Activated T-cell treated with anti-CD3 and anti-CD28 coated beads for 4 hours (primary cell): ENCODE measurements at regions not wholly inside any gene's neighbourhood (a gene's known extent, or its start where the extent isn't known, plus 50 kb on each side); places are given as distances from the start of the nearest gene placed in this dataset.

ENCODE experiments used
- DNase-seq: peaks from one replicate; pipeline ENCODE4 v3.0.0-alpha.2; 2020

DNA sequence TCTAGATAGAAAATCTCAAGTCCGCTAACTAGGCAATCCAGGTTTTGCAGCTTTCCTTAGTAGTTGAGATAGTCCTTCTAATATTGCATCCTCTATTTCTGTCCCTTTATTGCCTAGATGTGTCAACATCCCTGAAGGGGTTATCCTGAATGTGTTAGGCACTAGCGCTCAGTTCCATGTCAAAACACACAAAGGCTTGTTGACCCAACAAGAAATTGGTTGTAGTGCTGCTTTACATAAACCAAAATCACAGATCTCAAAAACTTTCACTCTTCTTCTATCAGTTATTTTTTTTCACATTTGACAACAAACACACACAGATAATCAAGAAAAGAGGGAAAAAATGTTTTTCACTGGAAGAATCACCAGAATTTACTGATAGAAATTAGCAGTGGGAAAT, 51.4 kb upstream of the SOX2 start:
- no peak for DNase-seq

DNA sequence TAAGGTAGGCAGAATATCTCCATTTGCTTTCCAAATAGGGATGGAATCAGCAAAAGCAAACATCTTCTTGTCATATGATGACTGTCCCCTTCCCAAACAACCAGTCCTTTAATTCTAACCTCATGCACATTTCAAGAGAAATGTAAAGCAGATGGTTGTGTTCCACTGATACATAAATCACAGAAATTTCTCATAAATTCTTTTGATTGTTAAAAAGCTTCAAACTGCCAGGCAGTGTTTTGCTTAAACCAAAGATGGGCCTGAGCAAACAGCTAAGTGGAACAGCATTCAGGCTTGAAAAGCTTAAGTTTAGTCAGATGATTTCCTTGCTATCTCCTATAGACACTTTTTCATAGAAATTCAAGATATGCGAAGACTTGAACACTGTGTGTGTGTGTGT, 74.3 kb upstream of the SOX2 start:
- no peak for DNase-seq

DNA sequence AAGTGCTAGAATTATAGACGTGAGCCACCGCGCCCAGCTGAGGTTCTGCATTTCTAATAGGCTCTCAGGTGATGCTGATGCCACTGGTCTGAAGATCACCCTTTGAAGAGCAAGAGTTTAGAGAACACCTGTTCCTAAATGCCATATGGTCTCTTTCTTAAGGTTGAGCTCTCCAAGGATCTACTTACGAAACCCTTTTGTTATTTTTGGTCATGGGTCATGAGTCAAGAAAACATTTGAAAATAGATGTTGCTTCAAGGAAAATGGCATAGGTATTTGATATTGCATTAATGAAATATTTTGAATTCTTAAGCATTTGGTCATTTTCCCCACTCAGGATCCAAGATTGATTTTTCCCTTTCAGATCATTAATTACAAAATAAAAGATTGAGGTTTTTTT, 74.7 kb upstream of the SOX2 start:
- DNase-seq = no peak

DNA sequence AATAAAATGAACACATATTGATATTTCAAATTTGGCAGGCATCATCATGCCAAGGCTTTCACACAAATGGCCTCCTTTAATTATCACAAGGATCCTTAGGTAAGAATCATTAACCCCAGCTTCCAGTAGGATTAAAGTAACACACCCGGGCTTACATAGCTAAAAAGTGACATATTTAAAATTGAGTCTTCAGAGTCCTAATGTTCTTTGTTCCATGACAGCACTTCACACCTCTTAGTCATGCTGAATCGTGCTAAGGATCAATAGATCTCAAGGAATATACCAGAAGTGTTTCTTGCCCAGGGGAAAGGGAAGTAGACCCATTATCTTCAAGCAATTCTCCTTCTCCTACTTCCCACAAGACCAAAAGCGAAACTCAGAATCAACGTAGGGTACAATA, 76.6 kb upstream of the SOX2 start:
- DNase-seq = no peak

DNA sequence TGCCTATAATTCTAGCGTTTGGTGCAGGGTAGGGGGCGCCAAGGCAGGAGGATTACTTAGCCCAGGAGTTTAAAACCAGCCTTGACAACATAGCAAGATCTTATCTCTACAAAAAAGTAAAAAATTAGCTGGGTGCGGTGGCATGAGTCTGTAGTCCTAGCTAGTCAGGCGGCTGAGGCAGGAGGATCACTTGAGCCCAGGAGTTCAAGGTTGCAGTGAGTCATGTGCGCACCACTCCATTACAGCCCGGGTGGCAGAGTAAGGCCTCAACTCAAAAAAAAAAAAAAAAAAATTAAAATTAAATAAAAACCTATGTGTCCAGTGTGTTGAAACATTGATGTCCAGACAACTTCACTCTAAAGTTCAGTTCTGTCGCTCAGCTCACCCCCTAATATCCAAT, 78.2 kb upstream of the SOX2 start:
- DNase-seq = no peak

DNA sequence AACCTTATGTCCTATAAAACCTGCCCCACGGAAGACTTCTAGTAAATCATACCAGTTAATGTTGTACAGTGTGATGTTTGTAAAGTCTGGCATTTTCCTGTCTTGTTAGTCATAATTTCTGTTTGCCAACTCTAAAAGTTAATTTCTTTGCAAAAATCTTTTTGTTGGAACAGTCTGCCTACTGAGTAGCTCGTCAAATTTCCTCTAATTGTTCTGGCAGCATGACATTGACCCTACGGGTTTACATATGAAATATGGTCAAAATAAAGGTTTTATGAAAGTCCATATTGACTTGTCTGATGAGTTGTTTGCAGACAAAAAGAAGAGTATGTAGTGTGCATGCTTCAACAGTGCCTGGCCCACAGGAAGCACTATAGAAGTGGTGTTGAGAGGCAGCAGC, 79.8 kb upstream of the SOX2 start:
- DNase-seq = no peak

DNA sequence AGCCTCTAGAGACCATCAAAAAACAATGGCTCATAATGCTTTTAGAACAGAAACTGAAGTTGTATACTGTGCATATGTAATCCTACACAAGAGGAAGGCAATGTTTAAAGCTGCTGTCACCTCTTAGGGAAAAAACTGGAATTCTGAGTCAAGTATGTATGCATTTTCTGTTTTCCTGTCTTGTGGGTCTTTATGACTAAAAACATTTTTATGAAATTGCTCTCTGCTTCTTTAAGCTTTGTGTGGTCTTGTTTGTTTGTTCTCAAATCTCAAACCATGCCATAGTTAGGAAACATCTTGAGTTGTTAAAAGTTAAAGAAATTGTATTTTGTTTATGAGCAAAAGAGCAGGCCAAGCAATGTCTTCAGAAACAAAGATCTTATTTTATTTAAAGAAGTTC, 80.9 kb upstream of the SOX2 start:
- no peak for DNase-seq

DNA sequence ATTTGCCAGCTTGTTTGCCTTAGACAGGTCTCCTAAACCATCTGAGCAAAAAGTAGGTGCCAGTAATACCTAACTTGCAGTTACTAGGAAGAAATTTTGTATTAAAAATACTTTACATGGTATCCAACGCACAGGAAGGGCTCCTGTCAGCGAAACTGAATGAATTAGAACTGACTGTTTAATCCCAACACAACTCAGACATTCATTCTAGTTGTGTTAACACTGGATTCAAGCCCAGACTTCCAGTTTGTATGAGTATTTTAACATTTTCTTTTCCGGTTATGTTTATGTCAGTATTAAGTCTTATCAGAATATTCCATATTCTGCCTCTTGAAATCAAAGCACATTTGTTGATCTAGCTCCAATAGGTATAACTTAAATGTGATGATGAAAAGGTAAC, 82.0 kb upstream of the SOX2 start:
- DNase-seq = no peak

DNA sequence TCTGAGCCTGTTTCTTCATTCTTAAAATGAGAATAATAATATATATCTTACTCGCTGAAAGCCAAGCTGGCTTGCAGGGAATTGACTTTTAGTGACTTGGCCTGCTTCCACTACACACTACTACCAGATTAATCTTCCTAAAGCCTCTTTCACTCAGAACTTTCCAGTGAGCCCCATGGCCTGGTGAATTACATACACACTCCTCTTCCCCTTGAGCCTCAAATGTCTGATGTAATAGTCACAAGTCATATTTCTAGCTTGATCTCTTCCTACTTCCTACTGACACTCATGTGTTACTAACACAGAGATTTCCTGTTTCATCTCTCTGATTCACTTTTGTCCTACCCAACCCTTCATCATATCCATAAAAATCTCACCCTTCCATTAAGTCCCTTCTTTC, 82.7 kb upstream of the SOX2 start:
- DNase-seq = no peak

DNA sequence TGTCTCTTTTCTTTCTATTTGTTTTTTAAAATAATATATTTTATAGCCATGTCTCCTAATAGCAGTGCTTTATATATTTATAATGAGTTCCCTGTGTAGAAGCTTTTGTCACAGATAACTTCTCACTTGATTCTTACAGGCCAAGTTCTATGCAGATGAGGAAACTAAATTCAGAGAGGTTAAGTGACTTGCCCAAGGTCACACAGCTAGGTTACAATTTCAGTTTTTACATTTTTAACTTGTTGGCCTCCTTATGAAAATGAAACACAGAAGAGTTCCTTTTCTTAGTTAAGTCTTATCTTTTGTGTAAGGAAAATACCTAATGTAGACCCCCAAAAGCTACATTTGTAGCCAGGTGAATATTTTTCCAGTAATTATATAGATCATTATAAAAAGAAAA, 83.3 kb upstream of the SOX2 start:
- no peak for DNase-seq

DNA sequence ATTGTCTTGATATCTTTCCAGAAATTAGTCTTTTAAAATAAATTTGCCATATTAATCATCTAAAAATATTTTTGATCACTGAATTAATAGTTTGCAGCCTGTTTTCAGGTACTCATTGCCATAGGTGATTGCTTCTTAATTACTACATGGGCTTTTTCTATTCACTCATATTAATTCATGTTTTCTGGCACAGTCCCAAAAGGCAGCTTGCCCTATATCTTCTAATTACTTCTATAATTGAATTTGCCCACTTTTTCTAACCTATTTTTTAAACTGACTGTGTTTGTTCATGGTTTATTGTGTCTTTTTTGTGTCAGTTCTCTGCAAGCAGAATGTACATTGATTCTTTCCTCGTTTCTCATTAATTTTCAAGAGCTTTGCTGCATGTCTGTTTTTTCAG, 85.7 kb upstream of the SOX2 start:
- DNase-seq = no peak

DNA sequence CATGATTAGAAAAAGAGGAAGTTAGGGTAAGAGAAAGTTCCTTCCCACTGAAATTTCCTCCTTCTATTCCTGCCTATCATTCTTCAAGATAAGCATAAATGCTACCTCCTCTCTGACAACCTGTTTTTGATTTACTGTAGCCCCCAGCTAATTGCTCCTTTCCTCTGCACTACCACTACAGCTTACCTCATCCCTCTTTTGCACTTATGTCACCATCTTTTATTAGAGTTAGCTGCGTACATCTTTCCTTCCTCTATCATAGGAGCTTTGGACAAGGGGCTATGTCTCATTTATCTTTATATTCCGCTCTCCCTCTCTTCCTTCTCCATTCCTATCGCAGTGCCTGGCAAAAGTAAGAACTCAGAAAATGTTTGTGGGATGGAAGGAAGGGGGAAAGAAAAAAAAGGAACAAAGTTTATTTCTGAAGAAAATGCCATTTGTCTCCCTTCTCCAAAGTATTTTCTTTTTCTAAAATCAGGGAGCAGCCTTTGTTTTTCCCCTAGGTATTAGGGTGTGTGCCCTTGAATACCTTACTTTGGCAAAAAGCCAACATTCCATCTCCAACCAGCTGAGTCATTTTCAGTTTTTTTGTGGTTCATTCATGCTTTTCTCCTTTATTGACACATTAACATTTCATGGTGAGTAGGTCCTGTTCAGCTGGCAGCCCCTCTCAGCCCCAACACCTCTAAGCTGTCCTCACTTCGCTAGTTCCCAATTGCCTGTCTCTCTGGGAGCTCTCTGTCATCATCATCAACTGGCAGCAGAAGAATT, 87.6 kb upstream of the SOX2 start:
- no peak for DNase-seq

DNA sequence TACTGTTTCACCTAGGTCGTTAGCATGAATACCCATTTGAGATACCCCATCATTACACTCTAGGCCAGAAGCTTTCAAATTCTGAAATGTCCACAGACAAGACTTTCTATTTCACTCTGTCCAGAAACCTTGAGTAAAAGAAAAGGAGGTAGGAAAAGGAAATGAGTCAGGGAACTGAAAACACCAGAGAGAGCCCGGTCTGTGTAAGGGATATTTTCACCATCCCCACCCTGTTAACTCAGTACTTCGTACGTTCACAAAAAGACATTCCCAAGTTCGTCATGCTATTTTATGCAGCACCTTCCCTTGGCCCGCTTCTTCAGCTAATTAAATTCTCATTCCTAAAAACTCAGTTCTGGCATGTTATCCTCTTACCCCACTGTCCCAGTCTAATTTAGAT, 89.4 kb upstream of the SOX2 start:
- DNase-seq = no peak

DNA sequence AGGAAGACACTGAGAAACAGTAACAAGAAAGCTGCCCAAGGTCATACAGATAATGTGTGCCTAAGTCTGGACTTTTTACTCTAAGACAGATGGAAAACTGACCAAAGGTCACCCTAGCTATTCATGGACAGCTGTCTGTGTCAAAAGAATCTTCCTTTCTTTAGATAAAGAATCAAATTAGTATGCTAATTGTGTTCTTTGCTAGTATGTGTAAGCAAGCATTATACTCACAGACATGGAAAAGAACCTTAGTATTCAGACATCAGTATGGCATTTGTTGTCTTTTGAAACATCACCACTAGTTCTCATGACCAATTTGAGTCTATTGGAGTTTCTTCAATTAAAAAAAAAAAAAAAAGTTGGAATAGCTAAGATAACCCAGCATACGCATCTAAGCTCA, 91.8 kb upstream of the SOX2 start:
- DNase-seq = no peak

DNA sequence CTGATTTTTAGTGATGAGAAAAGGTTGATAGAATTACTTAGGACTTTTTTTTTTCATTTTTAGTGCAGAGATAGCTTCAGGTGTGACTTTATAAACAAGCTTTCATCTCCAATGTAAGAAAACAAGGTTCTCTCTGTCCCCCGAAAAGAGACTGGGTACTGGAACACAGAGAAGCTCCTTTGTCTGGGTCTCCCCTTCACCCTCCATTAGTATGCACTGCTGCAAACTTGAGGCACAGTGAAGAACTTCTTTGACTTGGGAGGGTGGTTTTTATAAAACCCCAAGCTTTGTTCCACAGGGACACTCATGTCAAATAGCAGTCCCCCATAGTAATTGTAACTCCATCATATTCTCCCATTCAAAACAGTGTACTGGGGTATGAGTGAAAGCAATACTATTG, 93.5 kb upstream of the SOX2 start:
- no peak for DNase-seq

DNA sequence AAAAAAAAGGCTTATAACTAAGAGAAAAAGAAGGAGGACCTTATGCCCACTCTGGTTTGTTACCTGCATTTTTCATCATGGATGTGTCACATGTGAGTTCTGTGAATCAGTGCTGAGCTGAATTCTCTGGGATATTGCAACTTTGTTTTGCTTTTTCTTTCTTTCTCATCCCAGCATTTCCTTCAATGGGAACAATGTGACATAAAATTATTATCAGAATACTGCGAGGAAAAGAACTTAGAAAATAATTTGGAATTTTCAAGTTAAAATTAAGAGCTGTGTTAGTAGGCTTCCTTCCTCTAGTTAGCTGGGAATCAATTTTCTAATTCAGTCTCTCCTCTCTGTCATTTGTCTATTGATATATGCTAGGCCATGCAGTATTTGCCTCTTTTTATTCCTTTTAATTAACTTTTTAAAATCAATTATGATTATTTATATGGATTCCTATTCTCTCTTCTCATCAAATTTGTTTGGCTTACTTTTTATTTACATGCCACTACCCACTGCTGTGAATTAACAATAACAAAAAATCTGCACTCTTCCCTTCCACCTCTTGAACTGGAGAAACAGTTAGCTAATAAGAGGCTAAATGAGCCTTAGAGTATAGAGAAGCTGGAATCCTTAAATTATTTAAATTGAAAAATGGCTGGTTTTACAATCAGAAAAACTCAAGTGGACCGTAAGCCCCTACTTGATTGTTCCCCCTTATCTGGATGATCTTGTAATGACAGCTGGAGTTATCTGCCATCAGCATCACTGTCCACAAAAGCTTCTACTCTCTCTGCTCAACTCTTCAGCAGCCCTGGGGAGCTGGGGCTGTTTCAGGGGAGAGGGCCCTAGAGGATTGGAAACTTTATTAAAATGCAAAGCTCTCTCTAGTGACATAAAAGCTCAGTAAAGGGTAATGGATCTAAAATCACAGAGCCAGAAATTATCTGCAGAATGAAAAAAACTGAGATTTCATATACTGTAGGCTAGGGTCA, 95.3 kb upstream of the SOX2 start:
- DNase-seq = no peak

DNA sequence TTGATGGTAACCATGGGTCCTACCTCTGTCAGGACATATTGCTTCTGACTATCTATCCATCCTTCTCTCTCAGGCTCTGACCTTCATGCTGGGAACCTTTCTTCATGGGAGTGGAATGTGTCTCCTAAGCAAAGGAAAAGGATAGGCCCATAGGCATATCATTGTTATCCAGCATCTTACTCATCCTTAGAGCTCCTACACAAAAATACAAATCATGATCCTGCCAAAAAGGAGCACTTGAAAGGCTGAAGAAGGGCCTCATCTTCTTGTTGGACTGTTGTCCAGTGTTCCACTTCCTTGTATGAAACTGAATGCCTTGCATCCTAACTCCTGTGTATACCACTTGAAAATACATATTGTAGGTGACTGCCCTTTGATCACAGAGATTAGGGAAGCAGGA, 96.1 kb upstream of the SOX2 start:
- DNase-seq = no peak

DNA sequence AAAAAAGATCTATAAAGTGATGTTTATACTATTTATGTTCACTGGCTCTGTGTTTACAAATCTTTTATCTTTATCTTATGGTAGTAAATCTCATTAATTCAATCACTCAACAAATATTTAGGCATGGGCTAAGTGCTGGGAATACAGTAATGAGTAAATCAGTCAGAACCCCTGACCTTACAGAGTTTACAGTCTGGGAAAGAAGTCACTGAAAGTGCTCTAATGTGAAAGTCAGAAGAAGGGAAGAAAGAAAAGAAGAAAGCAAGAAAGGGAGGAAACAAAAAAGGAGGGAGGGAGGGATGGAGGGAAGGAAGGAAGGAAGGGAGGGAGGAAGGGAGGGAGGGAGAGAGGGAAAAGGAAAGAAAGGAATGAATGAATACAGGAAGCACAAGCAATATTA, 96.8 kb upstream of the SOX2 start:
- DNase-seq = no peak

DNA sequence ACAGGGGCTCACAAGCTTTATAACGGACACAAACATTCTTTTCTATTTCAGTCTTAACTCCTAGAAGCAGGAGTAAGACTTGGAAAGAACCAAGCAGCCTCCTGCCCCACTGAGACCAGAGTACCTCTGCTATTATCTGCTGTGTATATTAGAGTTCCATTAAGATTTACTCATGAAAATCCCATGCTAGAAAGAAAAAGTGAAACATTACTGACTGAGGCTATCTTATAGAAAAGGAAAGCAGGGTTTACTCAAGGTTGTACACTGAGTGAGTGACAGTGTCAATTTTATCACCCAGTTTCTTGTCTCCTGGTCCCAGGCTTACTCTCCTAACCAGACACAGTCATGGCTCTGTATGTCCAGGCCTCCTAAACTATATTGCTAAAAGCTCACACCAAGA, 97.9 kb upstream of the SOX2 start:
- DNase-seq = no peak

DNA sequence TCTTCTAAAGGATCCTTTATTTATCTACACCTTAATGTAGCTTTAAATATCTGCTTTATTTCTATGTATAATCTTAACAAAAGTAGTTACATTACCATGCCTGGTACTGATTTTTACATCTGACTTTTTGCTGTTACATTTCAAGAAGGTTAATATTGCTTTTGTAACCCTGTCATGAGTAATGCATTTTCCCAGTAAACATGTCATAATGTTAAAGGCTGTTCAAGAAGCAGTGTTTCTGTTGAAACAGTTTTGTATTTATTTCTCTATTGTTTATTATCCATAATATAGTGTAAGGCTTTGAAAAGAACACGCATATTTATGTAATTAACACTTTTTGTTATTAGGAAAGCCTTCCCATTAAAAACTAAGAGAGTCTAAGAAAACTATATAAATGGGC, 98.5 kb upstream of the SOX2 start:
- DNase-seq = no peak

DNA sequence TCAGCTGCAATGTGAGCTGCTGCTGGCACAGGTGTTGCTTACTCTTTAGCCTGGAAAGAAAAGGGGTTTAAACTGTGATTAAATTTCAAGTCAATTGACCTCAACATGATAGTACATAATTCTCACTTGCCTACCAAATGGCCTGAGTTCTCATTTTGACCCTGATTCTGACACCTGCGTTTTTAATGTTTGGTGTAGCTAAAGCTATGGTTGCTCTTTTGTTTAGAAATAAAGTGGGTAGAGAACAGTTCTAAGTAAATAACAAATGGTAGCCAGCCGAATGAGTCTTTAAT, 100.8 kb upstream of the SOX2 start:
- DNase-seq = no peak

DNA sequence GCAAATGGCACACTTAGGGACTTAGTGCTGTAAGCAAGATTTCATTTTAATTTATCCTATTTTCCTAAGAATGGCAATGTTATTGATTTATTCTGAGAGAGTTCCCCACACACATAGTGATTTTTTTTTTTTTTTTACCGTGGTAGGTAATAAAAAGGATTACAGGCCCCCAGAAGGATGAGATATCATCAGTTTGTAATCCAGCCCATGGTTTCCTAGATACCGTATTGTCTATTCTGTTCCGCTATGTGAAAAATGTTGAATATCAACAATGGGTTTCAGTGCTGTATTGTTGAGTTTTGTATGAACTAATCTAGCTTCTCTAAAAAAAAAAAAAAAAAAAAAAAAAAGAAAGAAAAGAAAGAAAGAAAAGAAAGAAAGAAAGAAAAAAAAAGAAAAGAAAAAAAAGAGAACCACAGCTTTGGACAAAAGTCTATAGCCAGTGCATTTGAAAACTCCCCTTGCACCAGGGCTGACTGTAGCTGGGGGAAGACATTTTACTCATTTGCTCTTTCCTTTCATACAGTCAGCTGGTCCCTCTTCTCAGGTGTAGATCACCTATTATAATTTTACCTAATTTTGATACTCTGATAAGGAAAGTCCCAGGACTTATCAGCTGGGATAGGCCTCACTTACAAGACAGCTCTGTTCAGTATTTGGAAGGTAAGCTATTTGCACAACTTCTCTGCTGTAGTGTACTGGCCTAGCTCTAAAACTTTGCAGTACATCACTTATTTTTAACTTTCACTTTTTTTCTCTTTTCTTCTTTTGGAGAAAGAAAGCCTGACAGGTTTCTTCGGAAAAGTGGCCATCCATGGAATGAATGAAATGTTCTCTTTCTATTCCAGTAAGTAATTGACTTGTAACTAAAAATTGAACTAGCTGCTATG, 101.4 kb upstream of the SOX2 start:
- no peak for DNase-seq

DNA sequence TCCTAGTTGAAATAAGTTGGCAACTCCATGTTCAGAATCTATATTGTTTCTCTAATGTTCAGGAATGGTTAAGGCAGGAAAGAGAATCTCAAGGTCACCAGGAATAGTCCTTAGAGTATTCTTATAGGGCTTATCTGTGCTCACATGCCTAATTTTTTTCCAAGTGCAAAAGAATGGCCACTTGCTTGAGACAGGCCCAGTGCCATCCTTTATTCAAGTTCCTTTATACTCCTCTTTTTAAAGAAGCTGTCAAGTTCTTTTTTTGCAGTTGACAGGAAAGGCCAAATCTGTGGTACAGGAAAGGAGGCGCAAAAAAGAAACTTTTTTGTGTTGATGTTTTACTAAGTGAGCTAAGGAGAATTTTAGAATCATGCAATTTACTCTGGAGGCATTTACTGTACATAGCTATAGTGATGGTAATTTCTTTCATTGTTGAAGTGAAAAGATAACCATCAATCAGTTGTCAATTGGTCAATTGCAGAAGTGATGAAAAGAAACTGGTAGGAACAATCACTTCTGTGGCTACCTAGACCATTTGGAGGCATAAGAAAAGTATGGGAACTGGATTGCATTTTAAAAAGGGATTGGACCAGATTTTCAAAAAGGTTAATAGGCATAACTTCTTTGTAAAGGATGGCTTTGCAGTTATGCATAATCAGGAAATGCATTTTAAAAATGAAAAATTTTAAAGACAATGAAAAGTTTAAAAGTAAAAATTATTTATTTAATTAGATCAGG, 102.5 kb upstream of the SOX2 start:
- no peak for DNase-seq
